ENCODE measurements at regions not wholly inside any gene's neighbourhood (a gene's known extent, or its start where the extent isn't known, plus 50 kb on each side); places are given as distances from the start of the nearest gene placed in this dataset.

DNA sequence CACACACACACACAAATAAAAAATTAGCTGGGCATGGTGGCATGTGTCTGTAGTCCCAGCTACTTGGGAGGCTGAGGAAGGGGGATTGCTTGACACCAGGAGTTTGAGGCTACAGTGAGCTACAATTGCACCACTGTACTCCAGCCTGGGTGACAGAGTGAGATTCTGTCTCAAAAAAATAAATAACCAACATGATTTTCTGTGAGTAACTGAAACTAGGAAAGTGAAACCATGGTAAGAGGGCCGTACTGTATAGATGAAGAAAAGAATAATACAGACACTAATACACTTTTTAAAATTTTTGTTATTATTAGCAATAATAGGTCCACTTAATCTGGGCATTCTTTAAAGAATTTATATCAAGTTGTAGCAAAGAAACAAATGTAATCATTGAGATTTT lies 170.9 kb downstream of the HGF start:
- TF ChIP-seq, protein P1, sequence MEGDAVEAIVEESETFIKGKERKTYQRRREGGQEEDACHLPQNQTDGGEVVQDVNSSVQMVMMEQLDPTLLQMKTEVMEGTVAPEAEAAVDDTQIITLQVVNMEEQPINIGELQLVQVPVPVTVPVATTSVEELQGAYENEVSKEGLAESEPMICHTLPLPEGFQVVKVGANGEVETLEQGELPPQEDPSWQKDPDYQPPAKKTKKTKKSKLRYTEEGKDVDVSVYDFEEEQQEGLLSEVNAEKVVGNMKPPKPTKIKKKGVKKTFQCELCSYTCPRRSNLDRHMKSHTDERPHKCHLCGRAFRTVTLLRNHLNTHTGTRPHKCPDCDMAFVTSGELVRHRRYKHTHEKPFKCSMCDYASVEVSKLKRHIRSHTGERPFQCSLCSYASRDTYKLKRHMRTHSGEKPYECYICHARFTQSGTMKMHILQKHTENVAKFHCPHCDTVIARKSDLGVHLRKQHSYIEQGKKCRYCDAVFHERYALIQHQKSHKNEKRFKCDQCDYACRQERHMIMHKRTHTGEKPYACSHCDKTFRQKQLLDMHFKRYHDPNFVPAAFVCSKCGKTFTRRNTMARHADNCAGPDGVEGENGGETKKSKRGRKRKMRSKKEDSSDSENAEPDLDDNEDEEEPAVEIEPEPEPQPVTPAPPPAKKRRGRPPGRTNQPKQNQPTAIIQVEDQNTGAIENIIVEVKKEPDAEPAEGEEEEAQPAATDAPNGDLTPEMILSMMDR (IDR thresholded peaks at IDR 0.05) = no peak
- TF ChIP-seq SMC3 (IDR thresholded peaks at IDR 0.05) (no peak), POLR2A (IDR thresholded peaks at IDR 0.05; ENCODE audit: low read length) (no peak), TP53 (CRISPR knock-in tag; IDR thresholded peaks at IDR 0.05) (no peak), RCOR1 (IDR thresholded peaks at IDR 0.05; ENCODE audit: low read depth, low read length) (no peak), ESRRA (IDR thresholded peaks at IDR 0.05; ENCODE audit: borderline replicate concordance, low read length) (no peak), RFX5 (IDR thresholded peaks at IDR 0.05) (no peak), EHMT2 (IDR thresholded peaks at IDR 0.05; ENCODE audit: low read depth) (no peak)
